Nephron (organoid): ENCODE measurements at regions not wholly inside any gene's neighbourhood (a gene's known extent, or its start where the extent isn't known, plus 50 kb on each side); places are given as distances from the start of the nearest gene placed in this dataset.

ENCODE experiments used
- H3K27ac Mint-ChIP-seq, 3 experiments: 2 replicates each; pipeline ENCODE4 v1.8.0; 2020; ENCODE audit warnings: mixed read lengths in 3 of 3, mild to moderate bottlenecking in 2 of 3, moderate library complexity in 1 of 3
- H3K27me3 Mint-ChIP-seq: 2 replicates; pipeline ENCODE4 v1.8.0; 2021; ENCODE audit warnings: low read depth, mild to moderate bottlenecking, moderate library complexity, mixed read lengths
- H3K36me3 Mint-ChIP-seq: 2 replicates; pipeline ENCODE4 v1.8.0; 2020; ENCODE audit warnings: low read depth, mixed read lengths
- H3K4me1 Mint-ChIP-seq: 2 replicates; pipeline ENCODE4 v1.8.0; 2020; ENCODE audit warnings: mixed read lengths
- H3K4me3 Mint-ChIP-seq, 3 experiments: 2 replicates each; pipeline ENCODE4 v1.8.0; 2020; ENCODE audit warnings: mild to moderate bottlenecking in 3 of 3, mixed read lengths in 3 of 3, moderate library complexity in 2 of 3
- H3K9me3 Mint-ChIP-seq: 2 replicates; pipeline ENCODE4 v1.8.0; 2020; ENCODE audit warnings: mixed read lengths
- TF ChIP-seq, protein P1 (sequence below), 3 experiments: fragments of 200-600 bp; sonication (generic); IDR thresholded peaks; one replicate each; pipeline ENCODE4 v1.5.0; 2021; ENCODE audit warnings: antibody characterized with exemption in 3 of 3; ENCODE audit not compliant: unreplicated experiment in 3 of 3

DNA sequence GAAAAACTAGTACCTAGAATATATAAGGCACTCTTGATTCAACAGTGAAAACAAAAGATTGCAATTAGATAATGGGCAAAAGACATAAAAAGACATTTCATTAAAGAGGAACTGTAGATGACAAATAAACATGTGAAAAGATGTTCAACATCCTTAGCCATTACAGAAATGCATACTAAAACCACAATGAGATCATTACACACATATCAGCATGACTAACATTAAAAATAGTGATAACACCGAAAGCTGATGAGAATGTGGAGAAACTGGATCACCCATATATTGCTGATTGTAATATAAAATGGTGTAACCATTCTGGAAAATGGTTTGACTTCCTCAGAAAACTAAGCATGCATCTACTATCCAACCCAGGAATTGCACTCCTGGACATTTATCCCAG is 340.3 kb downstream of the SEC16B start:
- Mint-ChIP-seq H3K4me3 (no peak overlapping the region), H3K4me1 (no peaks in the 10 kb centered on the region), H3K27me3 (no peaks in the 10 kb centered on the region), H3K36me3 (no peaks in the 10 kb centered on the region), H3K9me3 (peaks cover 6% of the 10 kb centered on the region), H3K27ac (no peak overlapping the region)
- TF ChIP-seq, protein P1, sequence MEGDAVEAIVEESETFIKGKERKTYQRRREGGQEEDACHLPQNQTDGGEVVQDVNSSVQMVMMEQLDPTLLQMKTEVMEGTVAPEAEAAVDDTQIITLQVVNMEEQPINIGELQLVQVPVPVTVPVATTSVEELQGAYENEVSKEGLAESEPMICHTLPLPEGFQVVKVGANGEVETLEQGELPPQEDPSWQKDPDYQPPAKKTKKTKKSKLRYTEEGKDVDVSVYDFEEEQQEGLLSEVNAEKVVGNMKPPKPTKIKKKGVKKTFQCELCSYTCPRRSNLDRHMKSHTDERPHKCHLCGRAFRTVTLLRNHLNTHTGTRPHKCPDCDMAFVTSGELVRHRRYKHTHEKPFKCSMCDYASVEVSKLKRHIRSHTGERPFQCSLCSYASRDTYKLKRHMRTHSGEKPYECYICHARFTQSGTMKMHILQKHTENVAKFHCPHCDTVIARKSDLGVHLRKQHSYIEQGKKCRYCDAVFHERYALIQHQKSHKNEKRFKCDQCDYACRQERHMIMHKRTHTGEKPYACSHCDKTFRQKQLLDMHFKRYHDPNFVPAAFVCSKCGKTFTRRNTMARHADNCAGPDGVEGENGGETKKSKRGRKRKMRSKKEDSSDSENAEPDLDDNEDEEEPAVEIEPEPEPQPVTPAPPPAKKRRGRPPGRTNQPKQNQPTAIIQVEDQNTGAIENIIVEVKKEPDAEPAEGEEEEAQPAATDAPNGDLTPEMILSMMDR (IDR thresholded peaks at IDR 0.05; ENCODE audit: unreplicated experiment in 3 of 3), result no peak

DNA sequence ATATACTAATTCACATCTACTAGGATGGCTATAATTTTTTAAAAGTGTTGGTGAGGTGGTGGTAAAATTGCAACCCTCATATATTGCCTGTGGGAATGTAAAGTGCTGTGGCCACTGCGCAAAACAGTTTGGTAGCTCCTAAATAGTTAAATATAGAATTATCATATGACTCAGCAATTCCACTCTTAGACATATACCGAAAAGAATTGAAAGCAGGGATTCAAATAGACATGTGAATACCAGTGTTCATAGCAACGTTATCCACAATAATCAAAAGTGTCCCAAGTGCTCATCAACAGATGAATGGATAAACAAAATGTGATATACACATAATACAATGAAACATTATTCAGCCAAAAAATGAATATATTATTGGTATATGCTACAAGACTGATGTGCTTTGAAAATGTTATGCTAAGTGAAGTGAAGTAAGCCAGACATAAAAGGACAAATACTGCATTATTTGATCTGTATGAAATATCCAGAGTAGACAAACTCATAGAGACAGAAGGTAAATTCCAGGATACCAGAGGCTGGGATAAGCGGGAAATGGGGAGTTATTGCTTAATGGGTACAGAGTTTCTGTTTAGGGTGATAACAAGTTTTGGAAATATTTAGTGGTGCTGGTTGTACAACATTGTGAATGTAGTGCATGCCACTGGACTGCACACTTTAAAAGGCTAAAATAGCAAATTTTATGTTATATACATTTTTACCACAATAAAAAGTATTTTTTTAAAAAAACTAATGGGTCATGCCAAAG is 342.5 kb downstream of the SEC16B start:
- no peaks in the 10 kb centered on the region for H3K4me1 Mint-ChIP-seq
- no peak overlapping the region for H3K27ac Mint-ChIP-seq
- H3K27me3 Mint-ChIP-seq, result no peaks in the 10 kb centered on the region
- no peak overlapping the region for H3K4me3 Mint-ChIP-seq
- H3K36me3 Mint-ChIP-seq, result peaks cover 3% of the 10 kb centered on the region
- TF ChIP-seq, protein P1 (IDR thresholded peaks at IDR 0.05; ENCODE audit: unreplicated experiment in 3 of 3), result no peak
- peaks cover 11% of the 10 kb centered on the region for H3K9me3 Mint-ChIP-seq

DNA sequence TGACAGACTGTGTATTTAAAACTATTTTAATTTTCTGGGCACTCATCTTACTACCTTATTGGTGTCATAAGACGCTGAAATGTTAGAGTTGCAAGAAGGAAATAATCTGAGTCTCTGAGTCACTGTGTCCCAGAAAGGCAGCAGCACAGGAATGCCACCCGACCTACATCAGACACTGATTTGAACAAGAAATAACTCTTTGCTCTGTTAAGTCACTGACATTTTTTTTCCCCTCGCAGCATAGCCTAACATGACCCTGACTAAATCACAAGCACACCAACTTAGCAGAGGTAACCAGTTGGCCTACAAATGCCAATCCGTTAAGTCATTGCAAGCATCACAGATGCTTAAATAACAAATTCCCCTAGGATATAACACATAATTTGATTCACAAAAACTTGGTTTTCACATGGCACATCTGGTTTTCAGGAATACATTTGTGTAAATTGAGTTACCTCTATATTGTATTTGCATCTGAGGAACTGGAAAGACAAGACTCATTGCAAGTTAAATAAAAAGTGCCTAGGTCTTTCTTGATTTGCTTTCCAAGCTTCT is 349.1 kb downstream of the SEC16B start:
- Mint-ChIP-seq H3K4me1 (no peaks in the 10 kb centered on the region), H3K9me3 (peaks cover 9% of the 10 kb centered on the region), H3K36me3 (peaks cover 3% of the 10 kb centered on the region), H3K4me3 (no peak overlapping the region), H3K27me3 (no peaks in the 10 kb centered on the region), H3K27ac (no peak overlapping the region)
- TF ChIP-seq, protein P1 (IDR thresholded peaks at IDR 0.05; ENCODE audit: unreplicated experiment in 3 of 3), result no peak

DNA sequence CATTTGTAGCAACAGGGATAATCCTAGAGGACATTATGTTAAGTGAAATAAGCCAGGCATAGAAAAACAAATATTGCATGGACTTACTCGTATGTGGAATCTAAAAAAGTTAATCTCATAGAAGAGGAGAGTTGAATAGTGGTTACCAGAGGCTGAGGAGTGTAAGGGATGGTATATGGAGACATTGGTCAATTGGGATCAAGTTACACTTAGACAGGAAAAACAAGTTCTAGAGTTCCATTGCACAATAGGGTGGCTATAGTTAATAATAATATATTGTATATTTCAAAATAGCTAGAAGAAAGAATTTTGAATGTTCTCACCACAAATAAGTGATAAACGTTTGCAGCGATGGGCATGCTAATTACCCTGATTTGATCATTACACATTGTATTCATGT is 354.6 kb downstream of the SEC16B start:
- Mint-ChIP-seq H3K4me1 (no peaks in the 10 kb centered on the region), H3K9me3 (no peaks in the 10 kb centered on the region), H3K4me3 (no peak overlapping the region), H3K27ac (no peak overlapping the region), H3K36me3 (no peaks in the 10 kb centered on the region), H3K27me3 (no peaks in the 10 kb centered on the region)
- TF ChIP-seq, protein P1 (IDR thresholded peaks at IDR 0.05; ENCODE audit: unreplicated experiment in 3 of 3), result no peak

DNA sequence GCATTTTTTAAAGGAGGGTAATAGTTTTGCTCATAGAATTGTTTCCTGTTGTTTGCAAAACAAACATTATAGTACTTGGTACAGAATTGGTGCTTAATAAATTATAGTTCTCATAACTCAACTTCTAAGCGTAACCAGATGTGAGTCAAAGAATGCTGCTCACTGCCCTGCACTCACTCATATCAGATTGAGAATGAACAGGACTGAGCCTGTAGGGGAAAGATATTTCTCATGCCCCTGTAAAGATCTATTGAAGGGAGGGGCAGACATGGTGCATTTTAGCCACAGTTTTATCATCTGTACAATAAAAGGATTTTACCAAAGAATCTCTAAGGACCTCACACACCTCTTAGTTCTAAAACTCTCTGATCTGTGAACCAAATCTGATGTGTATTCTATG is 358.5 kb downstream of the SEC16B start:
- Mint-ChIP-seq H3K27me3 (no peaks in the 10 kb centered on the region), H3K9me3 (no peaks in the 10 kb centered on the region), H3K4me3 (no peak overlapping the region), H3K27ac (no peak overlapping the region), H3K36me3 (no peaks in the 10 kb centered on the region), H3K4me1 (no peaks in the 10 kb centered on the region)
- TF ChIP-seq, protein P1 (IDR thresholded peaks at IDR 0.05; ENCODE audit: unreplicated experiment in 3 of 3), result no peak

DNA sequence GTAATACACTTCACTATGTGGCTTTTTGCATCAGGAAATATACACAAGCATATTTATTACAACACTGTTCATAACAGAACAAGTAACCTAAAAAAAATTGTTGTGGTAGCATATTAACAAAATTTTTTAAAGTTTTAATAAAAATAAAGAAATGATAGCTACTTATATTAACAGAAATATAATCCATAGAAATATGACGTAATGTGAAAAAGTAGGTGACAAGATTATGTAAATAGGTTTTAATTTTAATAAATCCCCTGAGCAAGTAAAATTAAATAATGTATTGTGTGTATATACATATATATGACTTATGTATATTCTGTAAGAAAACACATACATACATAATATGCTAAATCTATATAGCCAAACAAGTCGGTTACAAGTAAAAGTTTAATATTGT is 359.9 kb downstream of the SEC16B start:
- TF ChIP-seq, protein P1 (IDR thresholded peaks at IDR 0.05; ENCODE audit: unreplicated experiment in 3 of 3), result no peak
- Mint-ChIP-seq H3K36me3 (no peaks in the 10 kb centered on the region), H3K27ac (no peak overlapping the region), H3K4me1 (no peaks in the 10 kb centered on the region), H3K9me3 (no peaks in the 10 kb centered on the region), H3K27me3 (no peaks in the 10 kb centered on the region), H3K4me3 (no peak overlapping the region)
